ENCODE measurements at regions not wholly inside any gene's neighbourhood (a gene's known extent, or its start where the extent isn't known, plus 50 kb on each side); places are given as distances from the start of the nearest gene placed in this dataset.

GRCh38 chr4:92184566-92184965 is 119.2 kb upstream of the GRID2 start:
- no peak for TF ChIP-seq CTCF (IDR thresholded peaks at IDR 0.05)
- Mint-ChIP-seq H3K4me1 (no peaks in the 10 kb centered on the region), H3K27me3 (no peaks in the 10 kb centered on the region), H3K4me3 (no peak overlapping the region), H3K27ac (no peak overlapping the region), H3K36me3 (ENCODE audit: low read depth) (no peaks in the 10 kb centered on the region), H3K9me3 (peaks cover 12% of the 10 kb centered on the region)
- no peak for ATAC-seq (ENCODE audit: low read depth)
- ChIA-PET POLR2A (no interaction called here), CTCF (no interaction called here)
- intact Hi-C loops (cut with micrococcal nuclease), result no loop called here
- DNase-seq, result no peak

GRCh38 chr4:92186239-92186638 is 117.5 kb upstream of the GRID2 start:
- intact Hi-C loops (cut with micrococcal nuclease), result no loop called here
- Mint-ChIP-seq H3K9me3 (peaks cover 11% of the 10 kb centered on the region), H3K27me3 (no peaks in the 10 kb centered on the region), H3K4me1 (no peaks in the 10 kb centered on the region), H3K36me3 (ENCODE audit: low read depth) (no peaks in the 10 kb centered on the region), H3K4me3 (no peak overlapping the region), H3K27ac (no peak overlapping the region)
- TF ChIP-seq CTCF (IDR thresholded peaks at IDR 0.05), result no peak
- POLR2A ChIA-PET, result no interaction called here
- CTCF ChIA-PET, result no interaction called here
- DNase-seq (no peak), ATAC-seq (ENCODE audit: low read depth) (no peak)

- CTCF ChIA-PET, result no interaction called here
- Mint-ChIP-seq H3K4me3 (no peak overlapping the region), H3K9me3 (peaks cover 3% of the 10 kb centered on the region), H3K27me3 (no peaks in the 10 kb centered on the region), H3K36me3 (ENCODE audit: low read depth) (no peaks in the 10 kb centered on the region), H3K4me1 (no peaks in the 10 kb centered on the region), H3K27ac (peak overlapping the region; percentile 6)
- ATAC-seq (ENCODE audit: low read depth) (no peak), DNase-seq (no peak)
- TF ChIP-seq CTCF (IDR thresholded peaks at IDR 0.05), result no peak
- POLR2A ChIA-PET, result no interaction called here
- intact Hi-C loops (cut with micrococcal nuclease), result no loop called here
These were observed 114.6 kb upstream of the GRID2 start for GRCh38 chr4:92189146-92189545.

GRCh38 chr4:92198711-92199110 is 105.1 kb upstream of the GRID2 start:
- no peaks in the 10 kb centered on the region for H3K27me3 Mint-ChIP-seq
- intact Hi-C loops (cut with micrococcal nuclease), result no loop called here
- H3K36me3 Mint-ChIP-seq (ENCODE audit: low read depth), result no peaks in the 10 kb centered on the region
- H3K27ac Mint-ChIP-seq, result no peak overlapping the region
- TF ChIP-seq CTCF (IDR thresholded peaks at IDR 0.05), result no peak
- ChIA-PET POLR2A (no interaction called here), CTCF (no interaction called here)
- H3K4me1 Mint-ChIP-seq, result no peaks in the 10 kb centered on the region
- no peak overlapping the region for H3K4me3 Mint-ChIP-seq
- no peak for ATAC-seq (ENCODE audit: low read depth)
- no peak for DNase-seq
- H3K9me3 Mint-ChIP-seq, result no peaks in the 10 kb centered on the region

- ChIA-PET POLR2A (no interaction called here), CTCF (no interaction called here)
- intact Hi-C loops (cut with micrococcal nuclease), result no loop called here
- TF ChIP-seq CTCF (IDR thresholded peaks at IDR 0.05), result no peak
- ATAC-seq (ENCODE audit: low read depth), result no peak
- no peaks in the 10 kb centered on the region for H3K9me3 Mint-ChIP-seq
- H3K27ac Mint-ChIP-seq, result no peak overlapping the region
- no peaks in the 10 kb centered on the region for H3K4me1 Mint-ChIP-seq
- no peak for DNase-seq
- no peak overlapping the region for H3K4me3 Mint-ChIP-seq
- no peaks in the 10 kb centered on the region for H3K27me3 Mint-ChIP-seq
- H3K36me3 Mint-ChIP-seq (ENCODE audit: low read depth), result no peaks in the 10 kb centered on the region
These were observed 104.6 kb upstream of the GRID2 start for GRCh38 chr4:92199135-92199534.
